H9 (cell line): ENCODE measurements at regions not wholly inside any gene's neighbourhood (a gene's known extent, or its start where the extent isn't known, plus 50 kb on each side); places are given as distances from the start of the nearest gene placed in this dataset.

Source experiments
- DNase-seq: peaks from one replicate; pipeline ENCODE4 v3.0.0-alpha.2; 2017
- H2AFZ ChIP-seq: one replicate; pipeline ENCODE4 v1.6.1; 2013; ENCODE audit warnings: mild to moderate bottlenecking, low read length, control low read depth, moderate library complexity
- H2AK5ac ChIP-seq: 2 replicates; pipeline ENCODE4 v1.6.1; 2013; ENCODE audit warnings: low read length, control low read depth, mixed read lengths; ENCODE audit not compliant: insufficient read length
- H2BK120ac ChIP-seq: one replicate; pipeline ENCODE4 v1.6.1; 2013; ENCODE audit warnings: low read depth, mild to moderate bottlenecking, low read length, control low read depth, inconsistent platforms; ENCODE audit not compliant: poor library complexity, severe bottlenecking
- H2BK12ac ChIP-seq: 2 replicates; pipeline ENCODE4 v1.6.1; 2013; ENCODE audit warnings: low read length, control low read depth, mixed read lengths, low read depth; ENCODE audit not compliant: insufficient read length
- H2BK15ac ChIP-seq: 2 replicates; pipeline ENCODE4 v1.6.1; 2013; ENCODE audit warnings: low read depth, low read length, control low read depth
- H2BK20ac ChIP-seq: one replicate; pipeline ENCODE4 v1.6.1; 2013; ENCODE audit warnings: low read depth, mild to moderate bottlenecking, low read length, control low read depth, inconsistent platforms; ENCODE audit not compliant: poor library complexity, severe bottlenecking
- H2BK5ac ChIP-seq: 2 replicates; pipeline ENCODE4 v1.6.1; 2013; ENCODE audit warnings: low read length, control low read depth, mixed read lengths; ENCODE audit not compliant: insufficient read length
- H3K14ac ChIP-seq: 2 replicates; pipeline ENCODE4 v1.6.1; 2013; ENCODE audit warnings: low read length, control low read depth; ENCODE audit not compliant: insufficient read depth
- H3K18ac ChIP-seq: 2 replicates; pipeline ENCODE4 v1.6.1; 2013; ENCODE audit warnings: low read depth, mild to moderate bottlenecking, mixed read lengths, low read length, control low read depth; ENCODE audit not compliant: insufficient read length
- H3K23ac ChIP-seq: 2 replicates; pipeline ENCODE4 v1.6.1; 2013; ENCODE audit warnings: low read length, control low read depth, mixed read lengths, low read depth; ENCODE audit not compliant: insufficient read length
- H3K23me2 ChIP-seq: 2 replicates; pipeline ENCODE4 v1.6.1; 2013; ENCODE audit warnings: low read depth, mild to moderate bottlenecking, mixed read lengths, low read length, control low read depth; ENCODE audit not compliant: insufficient read length, poor library complexity, severe bottlenecking
- H3K27ac ChIP-seq: 2 replicates; pipeline ENCODE4 v1.5.1; 2013; ENCODE audit warnings: low read length, control low read depth, mixed read lengths, low read depth; ENCODE audit not compliant: insufficient read length
- H3K27me3 ChIP-seq: 2 replicates; pipeline ENCODE4 v1.6.1; 2013; ENCODE audit warnings: low read length, control low read depth, inconsistent platforms; ENCODE audit not compliant: insufficient read depth
- H3K4ac ChIP-seq: 2 replicates; pipeline ENCODE4 v1.6.1; 2013; ENCODE audit warnings: low read depth, mild to moderate bottlenecking, control low read depth, inconsistent platforms, low read length, moderate library complexity
- H3K4me1 ChIP-seq: 2 replicates; pipeline ENCODE4 v1.6.1; 2013; ENCODE audit warnings: low read length, control low read depth, inconsistent platforms; ENCODE audit not compliant: insufficient read depth
- H3K4me2 ChIP-seq: 2 replicates; pipeline ENCODE4 v1.6.1; 2013; ENCODE audit warnings: low read length, control low read depth, mixed read lengths; ENCODE audit not compliant: insufficient read length, insufficient read depth
- H3K56ac ChIP-seq: 2 replicates; pipeline ENCODE4 v1.6.1; 2013; ENCODE audit warnings: low read depth, mild to moderate bottlenecking, mixed read lengths, low read length, control low read depth; ENCODE audit not compliant: insufficient read length
- H3K79me1 ChIP-seq: 2 replicates; pipeline ENCODE4 v1.6.1; 2013; ENCODE audit warnings: low read depth, mild to moderate bottlenecking, moderate library complexity, low read length, control low read depth, inconsistent platforms; ENCODE audit not compliant: insufficient read depth, poor library complexity, severe bottlenecking
- H3K79me2 ChIP-seq: 2 replicates; pipeline ENCODE4 v1.6.1; 2013; ENCODE audit warnings: low read length, control low read depth, inconsistent platforms; ENCODE audit not compliant: insufficient read depth
- H3K9ac ChIP-seq: 2 replicates; pipeline ENCODE4 v1.6.1; 2013; ENCODE audit warnings: low read length, control low read depth, mixed read lengths; ENCODE audit not compliant: insufficient read length; ENCODE audit errors: extremely low read depth
- H3K9me3 ChIP-seq: one replicate; pipeline ENCODE4 v1.6.1; 2013; ENCODE audit warnings: low read depth, low read length, inconsistent platforms; ENCODE audit not compliant: control insufficient read depth
- H3T11ph ChIP-seq: one replicate; pipeline ENCODE4 v1.6.1; 2013; ENCODE audit warnings: mild to moderate bottlenecking, low read length, control low read depth, inconsistent platforms
- H4K20me1 ChIP-seq: one replicate; pipeline ENCODE4 v1.6.1; 2013; ENCODE audit not compliant: control insufficient read depth, insufficient read length, insufficient read depth
- H4K5ac ChIP-seq: 2 replicates; pipeline ENCODE4 v1.6.1; 2013; ENCODE audit warnings: low read depth, mild to moderate bottlenecking, mixed read lengths, low read length, control low read depth; ENCODE audit not compliant: insufficient read length
- H4K8ac ChIP-seq: replicated peaks from 2 replicates; pipeline ENCODE4 v1.6.1; 2013; ENCODE audit warnings: low read length, control low read depth, mixed read lengths, low read depth; ENCODE audit not compliant: insufficient read length
- H4K91ac ChIP-seq: 2 replicates; pipeline ENCODE4 v1.6.1; 2013; ENCODE audit warnings: low read depth, mild to moderate bottlenecking, moderate library complexity, mixed read lengths, low read length, control low read depth; ENCODE audit not compliant: insufficient read length
- H3K27ac Mint-ChIP-seq, 3 experiments: 2 replicates in 2 of 3; 3 replicates in 1 of 3; pipeline ENCODE4 v1.8.0; 2020 to 2021; ENCODE audit warnings: mixed read lengths in 3 of 3, mild to moderate bottlenecking in 1 of 3, moderate library complexity in 1 of 3
- H3K27me3 Mint-ChIP-seq: 2 replicates; pipeline ENCODE4 v1.8.0; 2021; ENCODE audit warnings: low read depth, mild to moderate bottlenecking, moderate library complexity, mixed read lengths
- H3K36me3 Mint-ChIP-seq, 3 experiments: 2 replicates in 2 of 3; 3 replicates in 1 of 3; pipeline ENCODE4 v1.8.0; 2020 to 2021; ENCODE audit warnings: low read depth in 3 of 3, mixed read lengths in 3 of 3; ENCODE audit not compliant: insufficient read depth in 1 of 3
- H3K4me1 Mint-ChIP-seq, 2 experiments: 2 replicates each; pipeline ENCODE4 v1.8.0; 2020; ENCODE audit warnings: mixed read lengths in 2 of 2
- H3K4me3 Mint-ChIP-seq, 2 experiments: 2 replicates in 1 of 2; 3 replicates in 1 of 2; pipeline ENCODE4 v1.8.0; 2020 to 2021; ENCODE audit warnings: mild to moderate bottlenecking in 2 of 2, mixed read lengths in 2 of 2, moderate library complexity in 1 of 2
- H3K9me3 Mint-ChIP-seq, 2 experiments: 2 replicates in 1 of 2; 3 replicates in 1 of 2; pipeline ENCODE4 v1.8.0; 2020; ENCODE audit warnings: mild to moderate bottlenecking in 2 of 2, mixed read lengths in 2 of 2, moderate library complexity in 1 of 2
- CTCF ChIP-seq: fragments of 200-600 bp; sonication (generic); conservative IDR thresholded peaks from 3 replicates; pipeline ENCODE4 v1.8.0; 2021; ENCODE audit warnings: antibody characterized with exemption, mild to moderate bottlenecking
- WGBS: extraction: QIAGEN DNeasy Blood & Tissue Kit; methylation state at CpG from one replicate; pipeline ENCODE4 v1.1.7; 2013; ENCODE audit warnings: missing lambda C conversion rate, low lambda C conversion rate, mixed read lengths; ENCODE audit not compliant: insufficient read length; ENCODE audit errors: extremely low coverage; 5-methylcytosine and 5-hydroxymethylcytosine counted together

- no CpG with 5 or more reads among the region's 11 CpGs for WGBS
- H3K56ac ChIP-seq: no peak overlapping the region
- H3K9me3 ChIP-seq: no peaks in the 10 kb centered on the region
- TF ChIP-seq CTCF: no peak
- no peak overlapping the region for H4K91ac ChIP-seq
- no peak overlapping the region for H3K23ac ChIP-seq
- DNase-seq: peak; percentile 16
- no peaks in the 10 kb centered on the region for H3K27me3 ChIP-seq
- no peaks in the 10 kb centered on the region for H3K79me1 ChIP-seq
- H2AK5ac ChIP-seq: no peak overlapping the region
- peaks cover 15 to 17% of the 10 kb centered on the region in 2 experiments for H3K4me1 Mint-ChIP-seq
- no peak overlapping the region for H4K8ac ChIP-seq
- no peak overlapping the region for H3T11ph ChIP-seq
- no peak overlapping the region for H2BK5ac ChIP-seq
- peaks cover 4% of the 10 kb centered on the region; the same call in 1 of the 2 replicates for H3K27me3 Mint-ChIP-seq
- H3K14ac ChIP-seq: no peak overlapping the region
- H3K36me3 Mint-ChIP-seq: peaks cover 10 to 20% (median 12%) of the 10 kb centered on the region in 3 experiments
- H3K79me2 ChIP-seq: no peaks in the 10 kb centered on the region
- H4K20me1 ChIP-seq: no peaks in the 10 kb centered on the region
- no peaks in the 10 kb centered on the region for H3K4me1 ChIP-seq
- H3K27ac Mint-ChIP-seq: no peak overlapping the region
- H3K4ac ChIP-seq: no peak overlapping the region
- no peak overlapping the region for H3K4me2 ChIP-seq
- H4K5ac ChIP-seq: no peak overlapping the region
- H3K27ac ChIP-seq: no peak overlapping the region
- H2BK15ac ChIP-seq: no peak overlapping the region
- no peak overlapping the region for H3K9ac ChIP-seq
- no peak overlapping the region for H2BK12ac ChIP-seq
- no peak overlapping the region for H3K4me3 Mint-ChIP-seq
- no peaks in the 10 kb centered on the region for H3K23me2 ChIP-seq
- no peak overlapping the region for H2BK120ac ChIP-seq
- H3K9me3 Mint-ChIP-seq: peaks cover 20 to 24% of the 10 kb centered on the region in 2 experiments
- no peak overlapping the region for H3K18ac ChIP-seq
- no peak overlapping the region for H2BK20ac ChIP-seq
- no peak overlapping the region for H2AFZ ChIP-seq
Observed at GRCh38 chr2:236671896-236672562, 102.4 kb downstream of the ACKR3 start.
